Hypothalamus (tissue), 51 donors: ENCODE measurements at regions not wholly inside any gene's neighbourhood (a gene's known extent, or its start where the extent isn't known, plus 50 kb on each side); places are given as distances from the start of the nearest gene placed in this dataset.

Experiments
- DNase-seq, 51 donors: peaks; one replicate each; lab custom pipeline; 2025; lab: John Stamatoyannopoulos, UW

DNA sequence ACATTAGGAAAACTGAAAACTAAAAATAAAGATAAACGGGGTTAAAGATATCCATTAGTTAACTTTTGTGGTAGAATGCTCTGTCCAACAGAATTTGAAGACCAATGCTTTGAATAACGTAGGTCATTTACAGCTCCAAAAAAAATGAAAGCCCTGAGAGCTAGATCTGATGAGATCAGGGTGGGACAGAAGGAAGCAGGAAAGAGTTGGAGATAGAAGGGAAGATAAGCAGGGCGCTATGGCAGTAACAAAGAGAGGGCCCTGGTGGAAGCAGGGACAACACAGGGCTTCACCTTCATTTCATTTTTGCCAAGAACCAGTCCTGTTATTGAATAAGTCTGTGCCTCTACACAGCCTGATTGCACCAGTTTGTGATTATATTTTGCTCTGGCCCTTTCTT is 51.0 kb upstream of the RGS8 start:
- DNase-seq = no peak

DNA sequence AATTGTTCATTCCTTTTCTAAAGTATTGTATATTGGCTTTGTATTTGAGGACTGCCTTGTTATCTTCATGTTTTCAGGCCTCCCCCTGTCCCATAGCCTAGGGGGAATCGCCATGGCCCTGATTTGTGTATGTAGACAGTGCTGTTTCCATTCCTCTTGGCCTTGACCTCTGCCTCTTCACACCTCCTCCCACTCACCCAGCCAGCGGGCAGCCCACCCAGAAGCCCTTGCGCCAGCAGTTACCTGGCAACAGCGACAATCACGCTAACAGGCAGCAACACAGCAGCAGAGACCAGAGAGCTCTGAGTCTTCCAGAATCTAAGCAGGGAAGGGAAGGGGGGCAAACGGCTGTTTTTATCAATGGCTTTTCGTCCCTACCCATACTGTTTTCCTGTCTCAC is 50.0 kb upstream of the NPL start:
- peak in 15 of 51 donors; percentile 2 to 46 (median 16) for DNase-seq
